Activated T-helper 1 cell treated with anti-CD3 and anti-CD28 coated beads, Interleukin-2, amount 50 U/mL, for 16 hours (primary cell): ENCODE measurements at regions not wholly inside any gene's neighbourhood (a gene's known extent, or its start where the extent isn't known, plus 50 kb on each side); places are given as distances from the start of the nearest gene placed in this dataset.
"Not testable (repeated sequence)": the region's sequence is repeated elsewhere in the genome, so short reads cannot be mapped to it uniquely, and the experiment has no call there.

Experiments used
- DNase-seq, 2 donors: peaks; one replicate each; pipeline ENCODE4 v3.0.0-alpha.2; 2020; ENCODE audit warnings: low read depth in 1 of 2, low spot score in 1 of 2

DNA sequence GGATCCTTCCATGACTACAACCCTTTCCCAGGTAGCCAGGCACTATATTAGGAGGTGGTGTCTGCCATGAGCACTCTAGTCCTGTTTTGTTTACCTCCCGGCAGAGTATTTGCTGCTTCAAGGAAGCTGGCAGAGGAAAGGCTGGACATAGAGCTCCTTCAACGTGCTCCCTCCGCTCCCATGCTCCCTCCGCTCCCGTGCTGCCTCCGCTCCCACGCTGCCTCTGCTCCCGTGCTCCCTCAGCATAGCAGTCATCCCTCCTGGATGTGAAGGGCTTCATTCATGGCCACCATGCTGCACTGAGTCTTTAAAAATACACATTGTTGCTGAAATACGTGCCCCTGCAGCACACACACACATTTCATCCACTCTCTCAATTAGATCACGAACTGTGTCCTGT is 181.9 kb upstream of the MYT1L start:
- no peak for DNase-seq

DNA sequence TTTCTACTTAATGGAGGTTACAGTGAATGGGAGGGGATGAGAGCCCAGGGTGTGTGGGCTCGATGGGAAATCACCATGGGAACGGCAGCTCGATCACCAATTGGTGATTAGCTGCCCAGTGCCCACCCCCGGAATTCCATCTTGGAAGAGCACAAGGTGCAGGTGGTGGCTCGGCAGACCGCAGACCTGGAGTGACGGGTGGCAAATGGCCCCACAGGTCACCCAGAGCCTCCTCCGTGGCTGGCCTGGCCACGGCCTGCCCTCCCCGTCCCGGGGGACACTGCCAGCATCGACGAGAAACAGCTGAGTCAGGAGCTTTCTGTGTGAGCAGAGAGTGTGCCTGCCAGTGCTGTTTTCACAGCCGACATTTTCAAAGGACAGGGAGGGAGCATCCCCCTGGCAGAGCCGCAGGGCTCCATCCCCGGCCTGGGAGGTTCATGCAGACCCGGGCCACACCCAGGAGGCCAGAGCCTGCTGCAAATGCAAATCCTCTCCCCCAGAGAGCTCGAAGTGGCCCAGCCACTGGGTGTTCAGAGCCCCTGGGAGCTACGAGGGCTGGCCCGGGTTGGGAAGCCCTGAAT is 176.4 kb upstream of the MYT1L start:
- DNase-seq = no peak

DNA sequence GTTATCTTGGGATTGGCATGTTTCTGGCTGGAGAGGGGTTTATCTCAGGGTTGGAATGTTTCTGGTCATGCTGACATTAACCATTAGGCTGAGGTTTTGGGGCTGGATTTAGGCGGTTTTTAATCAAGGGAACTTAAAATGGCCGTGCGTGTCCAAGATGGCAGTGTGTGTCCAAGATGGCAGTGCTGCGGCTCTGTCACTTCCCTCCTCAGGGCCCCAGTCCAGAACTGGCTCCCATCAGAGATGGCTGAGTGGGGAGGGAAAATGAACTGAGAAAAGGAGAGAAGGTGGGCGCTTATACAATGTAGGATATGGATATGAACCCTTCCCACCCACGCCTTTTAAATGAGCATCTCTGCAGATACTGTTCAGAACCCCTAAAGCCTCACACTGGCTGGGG is 175.5 kb upstream of the MYT1L start:
- DNase-seq = no peak

DNA sequence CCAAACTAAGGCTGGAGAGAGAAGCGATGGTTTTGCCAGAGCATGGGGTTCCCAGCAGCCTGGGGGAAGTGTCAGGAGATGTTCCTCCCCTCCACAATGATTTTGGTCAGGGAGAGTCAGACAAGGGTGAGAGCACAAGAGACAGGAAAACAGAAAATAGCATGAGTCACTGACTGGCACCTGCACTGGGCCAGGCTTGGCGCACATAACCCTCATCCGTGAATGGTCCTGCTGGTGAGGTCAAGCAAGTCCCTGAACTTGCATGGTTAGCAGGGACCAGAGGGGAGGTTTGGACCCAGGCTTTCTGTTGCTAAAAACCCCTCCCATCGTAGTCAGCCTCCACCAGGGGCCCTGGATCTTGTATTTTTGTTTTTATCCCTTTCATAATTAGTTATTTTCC is 174.5 kb upstream of the MYT1L start:
- DNase-seq = no peak

DNA sequence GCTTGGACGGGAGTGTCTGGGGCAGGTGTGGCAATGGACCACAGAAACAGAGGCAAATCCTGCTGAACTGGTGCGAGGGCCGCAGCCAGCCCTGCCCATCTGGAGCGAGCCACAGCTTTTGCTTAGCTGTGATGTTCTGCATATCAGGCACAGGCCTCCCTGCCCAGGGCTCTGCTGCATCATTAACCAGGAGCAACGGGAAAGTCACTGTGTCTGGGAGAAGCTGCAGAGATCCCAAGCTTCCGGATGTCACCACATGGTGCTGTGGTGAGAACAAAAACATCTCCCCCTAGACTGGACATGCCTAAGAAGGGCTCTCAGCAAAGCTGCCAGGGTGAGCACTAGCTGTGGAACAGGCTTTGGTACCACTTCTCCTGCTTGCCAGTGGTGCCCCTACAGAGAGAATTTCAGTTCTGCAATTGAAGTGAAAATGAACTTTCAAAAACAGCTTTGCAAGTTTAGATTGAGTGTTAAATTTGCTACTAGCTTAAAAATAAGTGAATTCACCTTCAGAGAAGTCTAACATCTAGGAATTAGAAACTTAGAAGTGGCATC is 172.9 kb upstream of the MYT1L start:
- DNase-seq = no peak

DNA sequence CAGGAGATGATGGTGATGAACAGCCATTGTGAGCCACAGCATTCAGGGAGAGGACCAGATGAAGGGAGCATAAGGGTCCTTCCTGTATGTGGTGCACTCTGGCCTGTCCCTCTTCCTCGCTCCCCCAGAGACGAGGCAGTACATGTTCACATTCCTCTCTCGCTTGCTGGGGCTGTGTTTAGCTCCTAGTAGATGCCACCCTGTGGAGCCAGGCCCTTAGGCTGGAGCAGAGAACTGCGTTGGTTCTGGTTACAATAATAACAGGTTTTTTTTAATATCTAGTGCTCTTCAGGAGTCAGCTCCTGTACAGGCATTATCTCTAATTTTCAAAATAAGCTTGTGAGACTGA is 171.1 kb upstream of the MYT1L start:
- DNase-seq = no peak

DNA sequence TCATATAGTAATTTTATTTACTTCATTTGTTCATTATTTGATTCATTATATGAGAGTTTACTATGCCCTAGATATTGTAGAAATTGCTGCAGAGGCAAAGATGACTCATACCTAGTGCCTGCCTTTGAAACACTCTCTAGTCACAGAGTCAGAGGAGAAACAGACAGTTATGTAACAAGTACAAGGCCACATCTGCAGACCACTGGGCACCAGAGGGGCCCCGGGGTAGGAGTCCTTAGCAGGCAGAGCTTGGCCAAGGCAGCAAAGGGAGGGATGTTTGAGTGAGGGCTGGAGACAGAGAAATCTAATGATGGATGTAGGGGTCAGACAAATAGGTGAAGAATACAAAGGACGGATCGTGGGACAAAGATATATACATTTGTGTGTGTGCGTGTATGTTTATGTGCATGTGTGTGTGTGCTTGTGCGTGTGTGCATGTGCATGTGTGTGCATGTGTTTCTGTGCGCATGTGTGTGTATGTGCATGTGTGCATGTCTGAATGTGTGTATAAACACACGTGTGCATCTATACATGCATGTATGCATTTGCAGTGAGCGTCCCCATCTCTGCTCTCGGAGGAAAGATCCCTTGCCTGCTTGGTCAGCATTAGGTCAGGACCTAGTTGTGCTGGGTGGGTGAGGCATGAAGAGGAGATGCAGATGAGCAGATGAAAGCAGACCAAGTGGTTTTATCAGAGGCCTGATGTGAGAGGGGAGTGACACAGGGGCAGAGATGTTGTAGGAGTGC is 170.6 kb upstream of the MYT1L start:
- DNase-seq = no peak

DNA sequence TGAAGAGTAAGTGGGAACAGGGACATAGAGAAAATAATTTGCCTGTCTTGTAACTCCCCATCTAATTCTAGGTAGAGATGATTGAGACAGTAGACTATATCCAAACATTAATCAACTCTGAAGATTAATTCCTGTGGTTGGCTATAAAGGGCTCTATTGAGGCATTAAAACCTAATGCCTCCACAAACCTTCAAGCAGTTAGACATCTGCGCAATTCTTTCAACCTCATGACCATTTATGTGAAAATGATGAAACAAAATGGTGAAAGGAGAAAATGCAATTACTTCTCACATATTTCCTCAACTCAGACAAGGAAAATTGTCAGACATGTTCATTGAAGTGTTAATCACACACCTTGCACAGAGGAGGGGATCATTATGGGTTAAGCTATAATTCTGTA is 164.5 kb upstream of the MYT1L start:
- no peak for DNase-seq

DNA sequence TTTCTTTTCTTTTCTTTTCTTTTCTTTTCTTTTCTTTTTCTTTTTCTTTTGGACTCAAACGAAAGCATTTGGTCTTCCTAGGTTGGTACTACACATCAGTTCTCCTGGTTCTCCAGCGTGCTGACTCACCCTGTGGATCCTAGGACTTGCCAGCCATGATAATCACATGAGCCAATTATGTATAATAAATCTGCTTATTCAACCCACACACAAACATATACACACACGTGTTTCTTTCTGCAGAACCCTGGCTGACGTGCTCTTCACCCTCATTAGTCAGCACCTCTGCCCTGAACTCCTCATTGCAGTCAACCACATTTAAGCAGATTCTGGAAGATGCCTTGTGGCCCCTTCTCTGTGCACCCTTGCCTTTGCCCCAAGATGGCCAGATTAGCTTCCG is 162.4 kb upstream of the MYT1L start:
- DNase-seq = no peak

DNA sequence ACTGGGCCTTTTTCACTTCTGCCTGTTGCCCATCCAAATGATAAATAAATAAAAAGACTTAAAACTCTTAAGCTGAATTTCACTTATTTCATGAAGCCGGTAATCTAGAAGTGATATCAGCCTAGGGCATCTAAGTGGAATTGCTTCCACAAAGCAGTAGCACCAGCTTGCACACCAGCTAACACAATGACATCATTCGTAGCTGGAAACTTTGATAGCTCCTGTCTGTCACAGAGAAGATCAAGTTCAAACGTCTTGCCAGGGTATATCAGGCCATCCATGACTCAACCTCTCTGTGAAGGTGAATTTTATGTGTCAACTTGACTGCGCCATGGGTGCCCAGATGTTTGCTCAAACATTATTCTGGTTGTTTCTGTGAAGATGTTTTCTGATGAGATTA is 161.7 kb upstream of the MYT1L start:
- no peak for DNase-seq

DNA sequence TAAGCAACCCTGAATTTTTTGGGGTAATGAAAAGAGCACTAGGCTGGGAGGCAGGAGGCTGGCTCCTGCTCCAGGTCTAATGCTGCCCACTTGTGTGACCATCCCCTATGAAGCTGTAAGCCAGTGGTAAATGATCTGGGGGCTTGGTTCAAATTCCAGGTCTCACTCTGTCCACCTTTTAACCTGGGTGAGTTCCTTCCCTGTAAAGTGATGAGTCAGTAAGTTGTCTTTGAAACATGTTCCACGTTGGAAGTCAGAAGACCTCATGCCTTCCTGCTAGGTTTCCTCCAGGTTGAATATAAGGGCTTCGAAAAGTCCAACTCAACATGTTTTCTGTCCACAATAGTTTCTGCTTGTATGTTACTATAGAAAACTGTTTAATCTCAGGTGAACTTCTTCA is 160.9 kb upstream of the MYT1L start:
- DNase-seq = no peak

DNA sequence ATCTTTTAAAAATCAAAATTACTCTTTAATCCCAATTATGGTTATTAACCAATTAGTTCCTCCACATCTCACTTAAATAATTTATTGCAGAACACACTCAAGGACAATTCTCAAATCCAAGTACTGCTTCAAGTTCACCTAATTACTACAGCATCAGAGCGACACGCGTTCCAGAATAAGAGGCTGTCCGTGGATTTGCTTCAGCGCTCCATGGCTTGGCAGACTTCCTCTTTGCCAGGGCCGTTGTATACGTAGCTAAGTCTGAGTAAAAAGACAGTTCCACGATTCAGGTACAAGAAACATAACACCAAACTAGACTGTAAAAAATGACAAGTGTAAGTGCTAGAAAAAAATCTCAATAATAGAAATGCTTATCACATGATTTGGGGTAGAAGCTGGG is 153.2 kb upstream of the MYT1L start:
- no peak for DNase-seq

DNA sequence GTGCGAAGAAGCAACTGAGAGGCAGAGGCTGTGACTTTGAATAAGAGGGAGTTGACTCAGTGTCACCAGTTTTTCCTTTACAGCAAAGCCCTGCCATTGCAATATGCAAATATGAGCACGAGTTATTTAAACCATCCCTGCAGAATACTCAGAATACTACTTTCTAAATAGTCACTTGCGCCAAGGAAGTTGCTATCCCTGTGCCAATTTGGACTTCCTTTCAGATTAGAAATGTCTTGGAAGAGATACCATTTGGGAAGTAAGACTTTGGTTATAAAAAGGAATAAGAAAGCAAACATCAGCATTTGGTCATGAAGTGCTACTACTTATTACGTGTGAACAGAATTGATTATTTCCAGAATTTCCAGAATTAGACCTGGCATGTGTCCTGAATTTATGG is 151.8 kb upstream of the MYT1L start:
- DNase-seq = no peak

DNA sequence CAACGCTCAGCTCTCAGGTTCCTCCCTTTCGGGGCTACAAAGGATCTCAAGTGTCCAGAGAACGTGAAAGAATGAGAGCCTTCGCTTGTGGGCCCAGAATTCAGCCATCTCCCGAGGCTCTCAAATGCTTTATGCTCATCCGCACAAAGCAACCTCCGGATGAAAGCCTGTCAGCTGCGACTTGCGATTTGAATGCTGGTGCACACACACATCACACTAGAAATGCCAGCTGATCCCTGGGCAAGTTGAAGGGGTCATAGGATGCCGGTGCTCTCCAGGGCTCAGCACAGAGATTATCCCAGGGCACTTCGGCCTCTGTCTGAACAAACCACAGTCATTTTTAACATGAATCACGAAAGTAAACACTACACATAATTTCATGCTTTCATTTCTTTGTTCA is 141.8 kb upstream of the MYT1L start:
- no peak for DNase-seq

DNA sequence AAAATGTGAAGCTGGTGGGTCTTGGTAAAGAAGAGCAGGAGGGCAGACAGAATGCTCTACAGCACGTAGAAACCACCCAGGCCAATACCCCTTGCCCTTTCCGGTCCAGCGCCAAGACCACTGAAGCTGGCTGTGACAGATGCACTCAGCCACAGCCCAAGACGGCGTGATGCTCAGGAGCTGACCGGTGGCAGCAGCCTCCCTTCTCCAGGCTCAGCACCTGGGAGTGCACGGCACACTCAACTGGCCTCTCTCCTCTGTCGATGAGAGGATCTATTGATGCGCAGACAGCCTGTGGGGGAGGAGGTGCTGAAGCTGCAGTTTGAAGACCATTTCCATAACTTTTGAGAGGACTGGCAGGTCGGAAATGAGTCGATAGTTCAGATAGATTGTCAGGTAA is 141.0 kb upstream of the MYT1L start:
- DNase-seq = no peak

DNA sequence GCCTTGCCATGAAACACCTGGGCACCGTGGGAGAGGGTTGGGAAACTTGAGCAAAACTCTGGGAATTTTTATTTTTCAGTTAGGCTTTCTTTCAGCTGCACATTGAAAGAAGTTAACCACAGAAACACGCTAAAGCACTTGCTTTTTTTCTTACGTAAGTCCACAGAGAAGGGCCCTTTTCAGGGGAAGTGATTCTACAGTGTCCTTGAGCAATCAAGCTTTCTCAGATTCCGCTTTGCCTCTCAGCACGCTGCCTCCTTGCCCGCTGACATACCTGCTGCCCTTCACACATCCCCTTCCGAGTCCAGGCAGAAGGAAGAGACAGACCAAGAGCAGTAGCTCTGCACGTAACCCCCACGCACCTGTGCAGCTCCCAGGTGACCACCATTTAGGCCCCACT is 135.5 kb upstream of the MYT1L start:
- no peak for DNase-seq

DNA sequence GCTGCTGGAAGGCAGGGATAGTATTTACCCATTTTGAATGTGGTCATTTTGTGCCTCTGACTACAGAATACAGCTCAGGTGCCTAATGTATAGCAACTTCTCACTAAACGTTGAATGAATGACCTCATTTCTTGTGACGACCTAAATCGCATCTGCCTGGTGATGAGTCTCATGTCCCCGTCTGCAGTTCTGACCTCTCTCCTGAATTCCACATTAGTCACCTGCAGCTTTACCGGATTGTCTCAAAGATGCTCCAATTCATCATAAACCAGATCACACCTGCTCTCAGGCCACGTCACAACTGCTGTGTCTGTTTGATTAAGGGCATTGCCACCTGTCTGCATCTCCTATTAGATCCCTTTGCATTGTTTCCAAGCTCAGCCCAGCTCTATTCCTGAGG is 133.6 kb upstream of the MYT1L start:
- DNase-seq = no peak

DNA sequence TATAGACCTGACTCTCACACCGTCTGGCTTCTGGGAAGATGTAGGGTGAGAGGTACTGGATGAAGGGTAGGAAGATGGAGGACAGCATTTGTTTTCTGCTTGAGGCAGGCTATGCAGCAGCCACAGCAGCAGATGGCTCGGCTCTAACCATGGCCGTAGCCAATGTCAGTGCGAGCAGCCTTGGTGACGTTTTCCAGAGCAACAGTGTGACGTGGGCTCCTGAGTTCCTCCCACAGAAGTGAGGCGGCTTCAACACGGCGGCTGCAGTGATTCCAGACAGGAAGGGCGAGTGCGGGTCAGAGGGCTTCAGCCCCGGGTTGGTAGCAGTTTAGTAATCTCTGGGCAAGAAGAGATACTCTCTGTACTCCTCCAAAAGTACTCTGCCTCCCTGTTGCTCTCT is 133.0 kb upstream of the MYT1L start:
- no peak for DNase-seq

DNA sequence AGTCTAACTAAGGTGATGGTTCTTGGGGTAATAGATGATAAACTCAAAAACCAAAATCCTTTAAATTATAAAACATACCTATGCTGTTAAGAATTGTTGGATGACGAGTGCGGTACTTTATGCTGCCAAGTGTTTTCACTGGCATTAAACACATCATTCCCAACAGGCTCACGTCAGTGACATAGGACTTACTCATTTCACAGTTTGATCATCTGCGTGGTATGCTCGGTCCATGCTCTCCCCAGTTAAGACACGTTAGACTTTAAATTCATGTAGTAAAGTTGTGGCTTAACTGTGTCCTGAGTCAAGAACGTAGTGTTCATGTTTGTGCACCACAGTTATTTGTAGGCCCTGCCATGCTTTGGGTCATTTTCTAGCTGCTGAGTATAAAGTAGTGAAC is 125.6 kb upstream of the MYT1L start:
- DNase-seq = no peak

DNA sequence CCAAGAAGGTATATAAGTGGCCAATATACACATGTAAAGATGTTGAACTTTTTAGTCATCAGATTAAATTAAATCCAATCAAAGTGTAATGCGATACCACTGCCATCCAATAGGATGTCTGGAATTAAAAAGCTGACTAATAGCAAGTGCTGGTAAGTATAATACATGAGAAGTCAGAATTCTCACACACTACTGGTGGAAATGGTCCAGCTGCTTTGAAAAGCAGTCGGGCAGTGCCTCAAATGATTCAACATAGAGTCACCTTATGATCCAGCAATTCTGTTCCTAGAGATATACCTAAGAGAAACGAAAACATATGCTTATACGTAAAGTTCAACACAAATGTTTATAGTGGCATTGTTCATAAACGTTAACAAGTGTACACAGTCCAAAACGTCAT is 124.1 kb upstream of the MYT1L start:
- no peak for DNase-seq

DNA sequence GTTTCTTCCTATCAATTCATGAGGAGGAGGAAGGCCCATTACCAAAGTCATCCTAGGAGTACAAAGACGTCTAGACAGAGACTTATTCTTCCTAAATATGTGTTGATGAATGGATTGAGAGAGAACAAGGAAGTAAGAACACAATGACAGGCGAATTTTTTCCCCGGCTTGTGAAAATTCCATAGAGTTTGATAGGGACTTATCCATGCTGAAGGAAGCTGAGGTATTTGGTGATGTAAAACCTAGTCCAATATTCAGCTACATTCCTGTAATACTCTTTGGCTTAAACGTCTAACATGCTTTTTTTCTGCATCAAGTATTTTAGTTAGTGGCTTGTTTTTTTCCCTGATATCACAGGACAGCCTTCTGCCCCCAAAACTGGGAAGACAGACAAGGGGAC is 121.9 kb upstream of the MYT1L start:
- DNase-seq = no peak

DNA sequence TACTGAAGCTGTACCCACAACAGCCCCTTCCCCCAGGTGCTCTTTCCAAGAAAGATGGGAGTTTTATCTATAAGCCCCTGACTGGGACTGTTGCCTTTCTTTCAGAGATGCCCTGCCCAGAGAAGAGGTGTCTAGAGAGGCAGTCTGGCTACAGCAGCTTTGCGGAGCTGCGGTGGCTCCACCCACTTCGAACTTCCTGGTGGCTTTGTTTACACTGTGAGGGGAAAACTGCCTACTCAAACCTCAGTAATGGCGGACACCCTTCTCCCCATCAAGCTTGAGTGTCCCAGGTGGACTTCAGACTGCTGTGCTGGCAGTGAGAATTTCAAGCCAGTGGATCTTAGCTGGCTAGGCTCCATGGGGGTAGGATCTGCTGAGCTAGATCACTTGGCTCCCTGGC is 120.2 kb upstream of the MYT1L start:
- not testable (repeated sequence) for DNase-seq

DNA sequence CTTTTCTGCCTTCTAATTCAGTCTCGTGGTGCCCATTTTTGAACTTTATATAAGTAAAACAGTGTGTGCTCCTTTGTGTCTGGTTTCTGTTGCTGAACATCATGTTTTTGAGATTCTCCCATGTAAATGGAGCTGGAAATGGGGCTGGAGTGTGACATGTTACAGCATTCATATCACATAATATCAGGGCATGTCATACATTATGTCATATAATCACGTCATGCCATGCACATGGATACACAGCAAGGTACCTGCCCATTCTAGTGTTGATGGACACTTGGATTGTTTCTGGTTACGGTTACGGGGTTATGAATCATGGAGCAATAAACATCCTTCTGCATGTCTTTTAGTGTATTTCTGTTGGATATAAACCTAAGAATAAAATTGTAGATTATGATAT is 117.1 kb upstream of the MYT1L start:
- DNase-seq = no peak
